ENCODE measurements at regions not wholly inside any gene's neighbourhood (a gene's known extent, or its start where the extent isn't known, plus 50 kb on each side); places are given as distances from the start of the nearest gene placed in this dataset.
A peak's percentile ranks its signal among the peaks of the same experiment; 100 is the strongest.

DNA sequence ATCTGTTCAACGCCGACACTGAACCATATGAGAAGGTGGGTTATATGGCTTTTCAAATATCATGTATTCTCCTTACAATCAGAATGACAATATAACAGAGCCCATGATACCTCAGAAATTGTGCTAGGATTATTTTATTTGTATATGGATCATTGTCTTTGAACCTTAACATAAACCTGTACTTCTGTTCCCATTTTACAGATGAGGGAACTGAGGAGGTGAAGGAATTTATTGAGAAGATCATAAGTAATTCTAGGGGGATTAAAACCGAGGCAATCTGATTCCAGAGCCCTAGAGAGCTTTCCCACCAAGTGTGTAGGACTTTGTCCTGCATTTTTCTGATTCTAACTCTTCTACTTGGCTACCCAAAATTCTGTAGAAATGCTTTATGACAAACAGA lies 279.8 kb upstream of the FANCL start:
- DNase-seq, result no peak

DNA sequence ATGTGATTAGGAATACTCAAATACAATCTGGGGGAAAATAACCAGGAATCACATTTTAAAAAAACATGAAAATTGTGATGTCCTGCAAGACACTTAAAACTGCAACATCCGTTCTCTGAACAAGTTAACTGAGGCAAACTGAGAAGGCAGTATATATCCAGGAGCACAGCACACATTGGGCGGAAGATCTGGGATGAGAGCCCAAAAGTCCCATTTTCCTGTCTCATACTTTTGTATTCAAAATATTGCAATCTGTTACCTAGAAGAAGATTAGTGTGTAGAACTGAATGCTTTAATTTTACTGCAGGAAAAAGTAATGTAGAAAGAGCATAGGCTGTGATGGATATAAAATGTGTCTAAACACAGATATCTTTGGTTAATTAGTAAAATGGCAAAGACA lies 276.8 kb upstream of the FANCL start:
- no peak for DNase-seq

DNA sequence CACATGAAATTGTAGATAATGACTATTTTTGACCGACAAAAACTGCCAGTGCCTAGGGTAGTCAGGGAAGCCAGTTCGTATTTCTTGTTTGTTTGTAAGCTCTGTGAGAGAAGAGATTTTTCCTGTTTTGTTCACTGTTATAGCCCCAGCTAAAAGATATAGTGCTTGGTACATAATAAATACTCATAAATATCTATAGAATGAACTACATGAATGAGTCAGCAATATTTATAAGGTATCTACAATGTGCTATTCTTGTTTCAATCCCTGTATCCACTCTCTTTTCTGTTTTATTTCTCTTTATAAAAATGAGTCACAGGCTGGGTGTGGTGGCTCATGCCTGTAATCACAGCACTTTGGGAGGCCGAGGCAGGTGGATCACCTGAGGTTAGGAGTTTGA lies 275.6 kb upstream of the FANCL start:
- DNase-seq, result no peak

DNA sequence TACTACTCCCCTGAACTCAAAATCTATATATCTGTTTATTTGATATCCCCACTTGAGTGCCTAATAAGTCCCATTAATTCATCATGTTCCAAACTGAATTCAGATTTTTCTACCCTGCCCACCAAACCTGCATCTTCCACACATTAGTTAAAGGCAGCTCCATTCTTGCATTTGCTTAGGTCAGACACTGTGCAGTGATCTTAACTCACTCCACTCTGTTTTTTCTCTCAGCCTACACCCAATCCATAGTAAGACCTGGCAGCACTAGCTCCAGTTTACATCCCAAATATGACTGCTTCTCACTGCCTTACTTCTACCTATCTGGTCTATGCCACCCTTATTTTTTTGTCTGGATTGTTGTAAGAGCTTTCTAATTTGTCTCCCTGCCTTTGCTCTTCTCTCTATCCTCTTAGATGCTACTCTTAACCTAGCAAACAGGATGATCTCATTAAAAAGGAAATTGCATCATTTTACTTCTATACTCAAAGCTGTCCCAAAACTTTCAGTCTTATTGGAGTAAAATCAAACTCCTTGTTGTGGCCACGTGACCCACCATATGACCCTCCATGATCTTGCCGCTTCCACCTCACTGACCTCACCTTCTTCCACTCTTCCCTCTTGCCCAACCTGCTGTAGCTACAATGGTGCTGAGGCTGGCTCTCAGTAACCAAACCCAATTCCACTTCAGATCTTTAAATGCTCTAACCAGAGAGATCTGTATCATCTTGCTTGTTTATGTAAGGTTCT lies 274.9 kb upstream of the FANCL start:
- DNase-seq, result peak in 2 of 4 experiments; percentile 1 to 2

GRCh38 chr2:58514252-58514651 lies 273.1 kb upstream of the FANCL start:
- no peak for DNase-seq

- no peak for DNase-seq
These were observed 271.8 kb upstream of the FANCL start for GRCh38 chr2:58512878-58513277.

- DNase-seq, result no peak
These were observed 266.9 kb upstream of the FANCL start for GRCh38 chr2:58508006-58508405.

DNA sequence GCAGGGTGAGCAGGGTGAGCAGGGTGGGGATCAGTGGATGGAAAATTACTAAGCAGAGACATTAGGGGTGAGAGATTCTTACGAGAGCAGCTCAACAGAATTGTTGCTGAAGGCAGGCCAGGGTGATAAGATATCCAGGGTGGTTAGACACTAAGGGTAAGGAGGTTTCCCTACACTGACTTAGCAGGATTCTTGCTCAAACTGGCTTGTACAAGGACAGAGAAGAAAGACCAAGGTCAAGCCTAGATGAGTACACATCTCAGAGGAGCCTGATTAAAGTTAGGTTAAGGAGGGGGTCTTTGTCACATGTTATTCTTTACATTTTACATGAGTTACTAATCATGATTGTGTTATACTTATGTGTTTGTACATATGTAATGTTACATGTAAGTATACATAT lies 262.8 kb upstream of the FANCL start:
- DNase-seq, result no peak

DNA sequence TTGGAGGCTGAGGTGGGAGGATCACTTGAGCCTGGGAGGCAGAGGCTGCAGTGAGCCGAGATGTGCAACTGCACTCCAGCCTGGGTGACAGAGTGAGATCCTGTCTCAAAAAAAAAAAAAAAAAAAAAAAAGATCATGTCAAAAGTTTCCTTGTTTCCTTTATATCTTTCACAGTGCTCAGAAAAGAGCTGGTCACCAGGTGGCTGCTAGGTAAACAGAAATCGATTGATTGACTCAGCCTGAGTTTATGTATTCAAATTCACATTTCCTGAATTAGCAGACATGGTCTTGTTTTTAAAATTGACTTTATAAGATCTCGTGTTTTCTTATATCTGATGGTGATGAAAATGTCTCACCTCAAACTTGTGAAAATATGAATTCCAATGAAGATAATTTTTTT lies 261.8 kb upstream of the FANCL start:
- no peak for DNase-seq

GRCh38 chr2:58501371-58502160 lies 260.4 kb upstream of the FANCL start:
- no peak for DNase-seq

DNA sequence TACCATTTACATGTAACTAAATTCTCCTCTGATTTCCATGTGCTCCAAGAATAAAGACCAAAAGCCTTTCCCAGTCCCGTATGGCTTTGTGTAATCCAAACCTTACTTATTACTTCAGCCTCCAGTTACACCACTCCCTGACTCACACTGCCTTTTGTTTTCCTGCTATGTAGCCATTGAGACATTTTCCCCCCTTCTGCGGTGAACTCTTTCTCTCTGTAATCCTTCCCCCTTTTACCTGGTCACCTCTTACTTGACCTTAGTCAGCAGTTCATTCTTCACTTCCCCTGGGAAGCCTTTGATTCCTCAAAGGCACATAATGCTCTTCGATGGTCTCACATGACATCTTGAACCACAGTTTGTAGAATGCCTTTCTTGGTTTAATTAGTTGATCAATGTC lies 256.0 kb upstream of the FANCL start:
- DNase-seq, result no peak

GRCh38 chr2:58495806-58496205 lies 254.7 kb upstream of the FANCL start:
- DNase-seq, result no peak

- DNase-seq, result no peak
These were observed 253.0 kb upstream of the FANCL start for GRCh38 chr2:58494071-58494501.

- DNase-seq, result no peak
These were observed 243.5 kb upstream of the FANCL start for GRCh38 chr2:58484629-58485028.

GRCh38 chr2:58484221-58484620 lies 243.1 kb upstream of the FANCL start:
- DNase-seq, result no peak

GRCh38 chr2:58483307-58483706 lies 242.2 kb upstream of the FANCL start:
- DNase-seq, result no peak

DNA sequence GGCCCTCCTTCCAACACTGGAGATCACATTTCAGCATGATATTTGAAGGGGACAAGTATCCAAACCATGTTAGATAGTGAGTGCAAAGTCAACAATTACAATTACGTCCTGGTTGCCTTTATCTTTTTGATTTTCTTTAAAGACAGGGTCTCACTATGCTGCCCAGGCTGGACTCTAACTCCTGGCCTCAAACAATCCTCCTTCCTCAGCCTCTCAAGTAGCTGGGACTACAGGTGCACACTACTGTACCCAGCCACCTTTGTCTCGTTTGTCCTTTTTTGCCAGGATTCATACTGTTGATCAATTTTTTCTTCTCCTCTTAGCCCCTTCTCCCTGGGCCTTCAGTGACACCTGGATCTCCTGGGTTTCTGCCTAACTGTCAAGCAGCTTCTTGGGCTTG lies 240.5 kb upstream of the FANCL start:
- DNase-seq, result no peak

GRCh38 chr2:58480141-58480540 lies 239.0 kb upstream of the FANCL start:
- DNase-seq, result no peak

DNA sequence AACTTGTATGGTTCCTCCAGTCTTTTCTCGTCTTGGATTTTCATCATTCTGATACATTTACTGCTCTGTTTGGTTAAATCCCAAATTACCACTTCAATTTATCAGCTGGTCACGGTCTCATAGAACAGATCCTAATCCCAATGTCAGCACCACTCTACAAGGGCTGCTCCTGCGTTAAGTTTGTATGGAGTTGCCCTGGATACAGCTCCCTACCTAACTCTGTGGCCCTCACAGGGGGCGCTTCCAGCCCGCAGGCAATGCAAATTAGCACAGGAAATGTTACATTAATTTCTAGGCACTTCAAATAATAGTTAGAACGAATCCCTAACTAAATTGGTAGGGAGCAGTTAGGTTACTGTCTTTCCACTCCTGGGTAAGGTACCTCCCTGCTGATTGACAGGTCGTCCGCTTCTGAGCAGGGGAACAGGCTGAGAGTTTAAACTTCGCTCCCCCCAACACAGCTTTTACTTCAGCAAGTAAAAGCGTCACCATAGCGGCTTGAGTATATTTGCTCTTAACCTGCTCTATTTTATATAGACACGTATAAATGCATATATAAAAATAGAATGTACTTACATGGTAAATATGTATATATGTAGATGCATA lies 238.5 kb upstream of the FANCL start:
- no peak for DNase-seq

GRCh38 chr2:58476556-58476955 lies 235.4 kb upstream of the FANCL start:
- no peak for DNase-seq

- DNase-seq, result no peak
These were observed 234.6 kb upstream of the FANCL start for GRCh38 chr2:58475756-58476155.

DNA sequence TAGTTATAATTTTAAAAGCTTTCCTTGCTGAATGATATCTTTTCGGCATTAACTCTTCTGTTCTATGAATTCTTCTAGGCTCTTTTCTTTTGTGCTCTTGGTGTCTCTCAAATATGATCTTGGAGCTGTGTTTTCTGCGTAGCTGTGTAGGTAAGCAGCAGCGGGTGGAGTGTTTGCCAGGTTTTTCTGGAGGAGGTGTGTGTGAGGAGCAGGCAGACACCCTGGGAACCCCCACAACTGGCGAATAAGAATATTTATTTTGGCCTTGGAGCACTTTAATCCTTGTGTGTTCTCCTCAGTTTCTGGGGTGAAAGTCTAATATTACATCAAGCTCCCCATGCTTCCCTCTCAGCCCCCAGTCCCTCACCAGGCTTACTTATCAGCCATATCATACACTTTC lies 232.0 kb upstream of the FANCL start:
- no peak for DNase-seq

GRCh38 chr2:58466804-58467203 lies 225.7 kb upstream of the FANCL start:
- DNase-seq, result no peak

DNA sequence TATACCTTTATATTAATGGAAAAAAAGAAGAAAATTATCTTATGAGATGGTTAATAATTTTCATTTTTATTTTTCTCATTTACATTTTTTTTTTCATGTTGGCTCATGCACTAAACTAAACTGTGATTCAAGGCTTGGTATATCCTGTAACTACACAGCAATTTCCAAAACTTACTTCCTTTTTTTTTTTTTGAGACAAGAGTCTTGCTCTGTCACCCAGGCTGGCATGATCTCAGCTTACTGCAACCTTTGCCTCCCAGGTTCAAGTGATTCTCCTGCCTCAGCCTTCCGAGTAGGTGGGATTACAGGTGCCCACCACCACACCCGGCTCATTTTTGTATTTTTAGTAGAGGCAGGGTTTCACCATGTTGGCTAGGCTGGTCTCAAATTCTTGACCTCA lies 224.9 kb upstream of the FANCL start:
- peak in 3 of 4 experiments; percentile 8 to 45 (median 39) for DNase-seq
